WTC11 (cell line): ENCODE measurements at regions not wholly inside any gene's neighbourhood (a gene's known extent, or its start where the extent isn't known, plus 50 kb on each side); places are given as distances from the start of the nearest gene placed in this dataset.

Experiments
- ATAC-seq: fragments of 200-7000 bp; cut with Tn5 transposase; 2 replicates; pipeline ENCODE4 v1.10.0; 2021; ENCODE audit warnings: mild to moderate bottlenecking, moderate library complexity
- CTCF ChIA-PET: fragments of 300-600 bp; sonication (Branson Sonifier 250); formaldehyde crosslinking; loops from one replicate; lab custom pipeline; 2021; ENCODE audit warnings: antibody characterized with exemption; lab: Charles Lee
- POLR2A ChIA-PET: fragments of 350-600 bp; sonication (Branson Sonifier 250); formaldehyde crosslinking; loops from one replicate; lab custom pipeline; 2021; ENCODE audit warnings: antibody characterized with exemption; lab: Charles Lee
- DNase-seq: peaks from one replicate; pipeline ENCODE4 v3.0.0; 2021; ENCODE audit warnings: low spot score
- H3K27ac Mint-ChIP-seq: 2 replicates; pipeline ENCODE4 v1.8.0; 2021; ENCODE audit warnings: mixed read lengths
- H3K27me3 Mint-ChIP-seq: 2 replicates; pipeline ENCODE4 v1.8.0; 2021; ENCODE audit warnings: low read depth, mild to moderate bottlenecking, moderate library complexity, mixed read lengths
- H3K36me3 Mint-ChIP-seq: 2 replicates; pipeline ENCODE4 v1.8.0; 2021; ENCODE audit warnings: mixed read lengths
- H3K4me1 Mint-ChIP-seq: 2 replicates; pipeline ENCODE4 v1.8.0; 2022; ENCODE audit warnings: mixed read lengths
- H3K4me3 Mint-ChIP-seq: 2 replicates; pipeline ENCODE4 v1.8.0; 2021; ENCODE audit warnings: mild to moderate bottlenecking, moderate library complexity, mixed read lengths
- H3K9me3 Mint-ChIP-seq: 2 replicates; pipeline ENCODE4 v1.8.0; 2021; ENCODE audit warnings: mixed read lengths
- EMX1 ChIP-seq: fragments of 250-450 bp; sonication (Bioruptor Pico); IDR thresholded peaks from 2 replicates; pipeline ENCODE4 v1.8.0; 2021; ENCODE audit warnings: mild to moderate bottlenecking
- ESRRA ChIP-seq: sonication (generic); formaldehyde crosslinking; IDR thresholded peaks from 2 replicates; pipeline ENCODE4 v1.8.1; 2022; ENCODE audit warnings: mild to moderate bottlenecking, missing genetic modification reagents, borderline replicate concordance
- FOXJ3 ChIP-seq: sonication (generic); formaldehyde crosslinking; IDR thresholded peaks from 2 replicates; pipeline ENCODE4 v1.9.0; 2021; ENCODE audit warnings: missing genetic modification reagents, mild to moderate bottlenecking, borderline replicate concordance
- FOXK1 ChIP-seq: sonication (generic); formaldehyde crosslinking; IDR thresholded peaks from 2 replicates; pipeline ENCODE4 v1.8.0; 2022; ENCODE audit warnings: mild to moderate bottlenecking, moderate library complexity, missing genetic modification reagents
- GABPB1 ChIP-seq: sonication (generic); formaldehyde crosslinking; IDR thresholded peaks from 2 replicates; pipeline ENCODE4 v1.8.1; 2023; ENCODE audit warnings: mild to moderate bottlenecking, missing genetic modification reagents
- IRF2 ChIP-seq: sonication (generic); formaldehyde crosslinking; IDR thresholded peaks from 2 replicates; pipeline ENCODE4 v1.8.0; 2022; ENCODE audit warnings: low read depth, missing genetic modification reagents, borderline replicate concordance
- JUN ChIP-seq: sonication (generic); formaldehyde crosslinking; IDR thresholded peaks from 2 replicates; pipeline ENCODE4 v1.8.0; 2023; ENCODE audit warnings: mild to moderate bottlenecking, missing genetic modification reagents
- KAT7 ChIP-seq: sonication (generic); formaldehyde crosslinking; IDR thresholded peaks from 2 replicates; pipeline ENCODE4 v1.8.1; 2023; ENCODE audit warnings: missing genetic modification reagents, mild to moderate bottlenecking, borderline replicate concordance
- MXD4 ChIP-seq: fragments of 250-450 bp; sonication (Bioruptor Pico); IDR thresholded peaks from 2 replicates; pipeline ENCODE4 v1.8.0; 2021; ENCODE audit warnings: mild to moderate bottlenecking, moderate library complexity, borderline replicate concordance
- NR1H2 ChIP-seq: sonication (generic); formaldehyde crosslinking; IDR thresholded peaks from 2 replicates; pipeline ENCODE4 v1.9.0; 2021; ENCODE audit warnings: mild to moderate bottlenecking, moderate library complexity, missing genetic modification reagents
- RORB ChIP-seq: fragments of 250-450 bp; sonication (Bioruptor Pico); IDR thresholded peaks from 2 replicates; pipeline ENCODE4 v1.9.0; 2021; ENCODE audit warnings: mild to moderate bottlenecking
- SMAD3 ChIP-seq: sonication (generic); formaldehyde crosslinking; IDR thresholded peaks from 2 replicates; pipeline ENCODE4 v1.8.0; 2022; ENCODE audit warnings: missing genetic modification reagents, mild to moderate bottlenecking, borderline replicate concordance
- SMAD4 ChIP-seq: sonication (generic); formaldehyde crosslinking; IDR thresholded peaks from 2 replicates; pipeline ENCODE4 v1.8.0; 2022; ENCODE audit warnings: mild to moderate bottlenecking, missing genetic modification reagents
- SOX15 ChIP-seq: fragments of 250-450 bp; sonication (Bioruptor Pico); IDR thresholded peaks from 2 replicates; pipeline ENCODE4 v1.9.0; 2021; ENCODE audit warnings: mild to moderate bottlenecking
- ZNF138 ChIP-seq: sonication (generic); formaldehyde crosslinking; conservative IDR thresholded peaks from 2 replicates; pipeline ENCODE4 v1.8.1; 2022; ENCODE audit warnings: mild to moderate bottlenecking, moderate library complexity, missing genetic modification reagents
- ZNF232 ChIP-seq: sonication (generic); formaldehyde crosslinking; IDR thresholded peaks from 2 replicates; pipeline ENCODE4 v1.8.0; 2022; ENCODE audit warnings: mild to moderate bottlenecking, missing genetic modification reagents
- ZNF396 ChIP-seq: fragments of 250-450 bp; sonication (Bioruptor Pico); IDR thresholded peaks from 2 replicates; pipeline ENCODE4 v1.8.0; 2021; ENCODE audit warnings: mild to moderate bottlenecking, moderate library complexity, borderline replicate concordance
- TF ChIP-seq, protein P1 (sequence below): fragments of 250-450 bp; sonication (Bioruptor Pico); IDR thresholded peaks from 2 replicates; pipeline ENCODE4 v1.9.0; 2021; ENCODE audit warnings: moderate library complexity, mild to moderate bottlenecking, inconsistent platforms, borderline replicate concordance
- TF ChIP-seq, protein P2 (sequence below): sonication (generic); formaldehyde crosslinking; IDR thresholded peaks from 2 replicates; pipeline ENCODE4 v1.8.1; 2023; ENCODE audit warnings: mild to moderate bottlenecking, missing genetic modification reagents, moderate library complexity
- TF ChIP-seq, protein P3 (sequence below): sonication (generic); formaldehyde crosslinking; IDR thresholded peaks from 2 replicates; pipeline ENCODE4 v1.8.0; 2022; ENCODE audit warnings: mild to moderate bottlenecking, missing genetic modification reagents
- TF ChIP-seq, protein P4 (sequence below): fragments of 250-450 bp; sonication (Bioruptor Pico); conservative IDR thresholded peaks from 2 replicates; pipeline ENCODE4 v1.9.0; 2021; ENCODE audit warnings: mild to moderate bottlenecking
- TF ChIP-seq, protein P5 (sequence below): sonication (generic); formaldehyde crosslinking; IDR thresholded peaks from 2 replicates; pipeline ENCODE4 v1.8.1; 2023; ENCODE audit warnings: mild to moderate bottlenecking, missing genetic modification reagents, moderate library complexity
- TF ChIP-seq, protein P6 (sequence below): sonication (generic); formaldehyde crosslinking; IDR thresholded peaks from 2 replicates; pipeline ENCODE4 v1.8.1; 2022; ENCODE audit warnings: mild to moderate bottlenecking, moderate library complexity, missing genetic modification reagents
- TF ChIP-seq, protein P7 (sequence below): fragments of 250-450 bp; sonication (Bioruptor Pico); IDR thresholded peaks from 2 replicates; pipeline ENCODE4 v2.1.2; 2022; ENCODE audit warnings: mild to moderate bottlenecking, moderate library complexity
- TF ChIP-seq, protein P8 (sequence below): sonication (generic); formaldehyde crosslinking; IDR thresholded peaks from 2 replicates; pipeline ENCODE4 v1.8.1; 2023; ENCODE audit warnings: mild to moderate bottlenecking, missing genetic modification reagents

DNA sequence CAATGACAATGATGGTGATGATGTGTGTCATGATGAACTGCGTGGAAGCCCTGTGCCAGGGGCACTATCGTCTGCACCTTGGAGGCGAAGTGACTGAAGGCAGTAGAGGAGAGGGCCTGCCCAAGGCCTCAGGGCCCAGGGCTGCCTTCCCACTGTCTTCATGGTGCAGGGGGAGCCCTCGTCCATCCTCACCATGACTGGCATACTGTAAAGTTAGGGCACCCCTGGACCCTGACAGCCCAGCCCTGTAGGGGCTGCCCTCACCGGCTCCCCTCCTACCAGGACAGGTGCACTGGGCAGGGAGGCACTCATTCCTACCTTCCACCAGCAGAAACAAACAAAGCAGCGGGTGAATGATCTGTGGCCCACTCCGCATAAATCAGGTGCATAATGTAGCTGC, 156.9 kb upstream of the C1orf174 start (continued):
- TF ChIP-seq MXD4 (CRISPR knock-in tag) (no peak), ZNF138 (no peak), ZNF232 (CRISPR knock-in tag) (no peak), SMAD3 (CRISPR knock-in tag) (no peak)

DNA sequence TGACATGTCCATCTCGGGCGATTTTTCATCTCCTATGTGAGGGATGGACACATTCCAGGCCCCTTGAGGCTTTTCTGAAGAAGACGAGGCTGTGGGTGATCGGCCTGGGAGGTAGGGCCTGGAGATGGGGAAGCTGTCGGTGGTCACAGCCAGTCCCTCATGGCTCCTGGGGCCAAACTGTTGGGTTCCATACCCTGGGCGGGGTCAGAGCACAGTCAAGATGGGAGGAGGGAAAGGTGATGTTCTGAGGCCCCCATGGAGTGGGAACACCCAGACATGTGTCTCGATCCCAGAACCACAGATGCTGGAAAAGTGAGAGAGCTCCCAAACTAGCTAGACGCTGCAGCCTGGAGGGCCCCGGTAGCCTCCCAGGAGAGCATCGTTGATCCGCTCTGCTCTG, 157.5 kb upstream of the C1orf174 start:
- TF ChIP-seq FOXJ3 (CRISPR knock-in tag) (no peak), NR1H2 (CRISPR knock-in tag) (no peak), SMAD3 (CRISPR knock-in tag) (no peak), GABPB1 (CRISPR knock-in tag) (no peak), FOXK1 (CRISPR knock-in tag) (no peak), JUN (CRISPR knock-in tag) (no peak), KAT7 (CRISPR knock-in tag) (no peak), SMAD4 (CRISPR knock-in tag) (no peak), ESRRA (CRISPR knock-in tag) (no peak), ZNF138 (no peak), ZNF396 (no peak), IRF2 (CRISPR knock-in tag) (no peak), RORB (CRISPR knock-in tag) (no peak)
- TF ChIP-seq, protein P1, sequence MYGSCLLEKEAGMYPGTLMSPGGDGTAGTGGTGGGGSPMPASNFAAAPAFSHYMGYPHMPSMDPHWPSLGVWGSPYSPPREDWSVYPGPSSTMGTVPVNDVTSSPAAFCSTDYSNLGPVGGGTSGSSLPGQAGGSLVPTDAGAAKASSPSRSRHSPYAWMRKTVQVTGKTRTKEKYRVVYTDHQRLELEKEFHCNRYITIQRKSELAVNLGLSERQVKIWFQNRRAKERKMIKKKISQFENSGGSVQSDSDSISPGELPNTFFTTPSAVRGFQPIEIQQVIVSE (CRISPR knock-in tag): no peak
- TF ChIP-seq, protein P2, sequence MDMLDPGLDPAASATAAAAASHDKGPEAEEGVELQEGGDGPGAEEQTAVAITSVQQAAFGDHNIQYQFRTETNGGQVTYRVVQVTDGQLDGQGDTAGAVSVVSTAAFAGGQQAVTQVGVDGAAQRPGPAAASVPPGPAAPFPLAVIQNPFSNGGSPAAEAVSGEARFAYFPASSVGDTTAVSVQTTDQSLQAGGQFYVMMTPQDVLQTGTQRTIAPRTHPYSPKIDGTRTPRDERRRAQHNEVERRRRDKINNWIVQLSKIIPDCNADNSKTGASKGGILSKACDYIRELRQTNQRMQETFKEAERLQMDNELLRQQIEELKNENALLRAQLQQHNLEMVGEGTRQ: no peak
- TF ChIP-seq, protein P3, sequence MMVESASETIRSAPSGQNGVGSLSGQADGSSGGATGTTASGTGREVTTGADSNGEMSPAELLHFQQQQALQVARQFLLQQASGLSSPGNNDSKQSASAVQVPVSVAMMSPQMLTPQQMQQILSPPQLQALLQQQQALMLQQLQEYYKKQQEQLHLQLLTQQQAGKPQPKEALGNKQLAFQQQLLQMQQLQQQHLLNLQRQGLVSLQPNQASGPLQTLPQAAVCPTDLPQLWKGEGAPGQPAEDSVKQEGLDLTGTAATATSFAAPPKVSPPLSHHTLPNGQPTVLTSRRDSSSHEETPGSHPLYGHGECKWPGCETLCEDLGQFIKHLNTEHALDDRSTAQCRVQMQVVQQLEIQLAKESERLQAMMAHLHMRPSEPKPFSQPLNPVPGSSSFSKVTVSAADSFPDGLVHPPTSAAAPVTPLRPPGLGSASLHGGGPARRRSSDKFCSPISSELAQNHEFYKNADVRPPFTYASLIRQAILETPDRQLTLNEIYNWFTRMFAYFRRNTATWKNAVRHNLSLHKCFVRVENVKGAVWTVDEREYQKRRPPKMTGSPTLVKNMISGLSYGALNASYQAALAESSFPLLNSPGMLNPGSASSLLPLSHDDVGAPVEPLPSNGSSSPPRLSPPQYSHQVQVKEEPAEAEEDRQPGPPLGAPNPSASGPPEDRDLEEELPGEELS: no peak
- H3K9me3 Mint-ChIP-seq: peaks cover 40% of the 10 kb centered on the region

DNA sequence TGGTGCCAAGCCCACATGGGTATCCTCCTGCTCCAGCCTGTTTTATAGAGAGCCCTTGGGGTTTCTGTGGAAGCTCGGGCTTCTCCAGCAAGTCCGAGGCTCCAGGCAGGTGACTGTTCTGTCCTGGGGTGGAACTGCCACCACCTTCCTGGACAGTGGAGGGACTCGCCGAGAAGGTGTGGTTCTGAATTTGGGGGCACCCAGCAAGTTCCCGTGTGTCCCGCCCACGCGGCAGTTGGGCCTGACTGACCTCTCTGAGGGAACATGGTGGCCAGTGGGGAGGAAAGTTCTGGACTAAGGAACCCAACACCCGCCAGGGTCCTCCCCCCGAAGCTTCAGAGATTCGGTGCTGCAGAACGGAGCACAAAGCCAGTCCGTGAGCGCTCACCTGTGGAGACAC, 158.1 kb upstream of the C1orf174 start:
- ChIA-PET CTCF (no interaction called here), POLR2A (no interaction called here)
- Mint-ChIP-seq H3K4me3 (no peak overlapping the region), H3K9me3 (peaks cover 35% of the 10 kb centered on the region), H3K36me3 (peaks cover 53% of the 10 kb centered on the region), H3K27ac (no peak overlapping the region), H3K4me1 (no peaks in the 10 kb centered on the region), H3K27me3 (peaks cover 5% of the 10 kb centered on the region; the same call in 1 of the 2 replicates)
- no peak for DNase-seq
- no peak for ATAC-seq
- TF ChIP-seq, protein P4, sequence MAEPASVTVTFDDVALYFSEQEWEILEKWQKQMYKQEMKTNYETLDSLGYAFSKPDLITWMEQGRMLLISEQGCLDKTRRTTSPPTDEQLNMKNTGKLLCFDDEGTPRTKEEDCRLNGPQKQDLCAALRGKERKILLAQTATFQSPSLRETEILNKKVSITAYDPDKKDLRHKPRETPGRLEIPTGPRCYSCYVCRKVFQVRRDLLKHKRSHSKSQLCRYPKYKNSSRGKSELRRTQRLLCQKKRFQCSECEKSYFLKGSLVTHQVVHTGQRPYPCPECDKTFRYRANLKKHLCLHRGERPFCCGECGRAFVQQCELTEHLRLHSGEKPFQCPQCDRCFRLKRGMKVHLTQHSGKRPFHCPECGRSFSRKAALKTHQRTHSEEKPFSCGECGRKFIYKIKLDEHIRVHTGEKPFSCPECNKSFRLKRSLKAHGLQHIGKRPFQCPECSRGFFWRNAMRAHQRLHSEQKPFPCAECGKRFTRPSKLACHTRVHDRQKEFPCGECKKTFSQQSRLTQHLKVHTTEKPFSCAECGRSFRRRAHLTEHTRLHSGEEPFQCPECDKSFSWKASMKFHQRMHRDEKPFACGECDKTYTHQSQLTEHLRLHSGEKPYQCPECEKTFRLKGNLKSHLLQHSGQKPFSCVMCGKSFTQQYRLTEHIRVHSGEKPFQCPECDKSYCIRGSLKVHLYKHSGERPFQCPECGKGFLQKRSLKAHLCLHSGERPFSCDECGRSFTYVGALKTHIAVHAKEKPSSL (CRISPR knock-in tag): no peak
- TF ChIP-seq, protein P5, sequence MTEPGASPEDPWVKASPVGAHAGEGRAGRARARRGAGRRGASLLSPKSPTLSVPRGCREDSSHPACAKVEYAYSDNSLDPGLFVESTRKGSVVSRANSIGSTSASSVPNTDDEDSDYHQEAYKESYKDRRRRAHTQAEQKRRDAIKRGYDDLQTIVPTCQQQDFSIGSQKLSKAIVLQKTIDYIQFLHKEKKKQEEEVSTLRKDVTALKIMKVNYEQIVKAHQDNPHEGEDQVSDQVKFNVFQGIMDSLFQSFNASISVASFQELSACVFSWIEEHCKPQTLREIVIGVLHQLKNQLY (CRISPR knock-in tag): no peak
- TF ChIP-seq, protein P6, sequence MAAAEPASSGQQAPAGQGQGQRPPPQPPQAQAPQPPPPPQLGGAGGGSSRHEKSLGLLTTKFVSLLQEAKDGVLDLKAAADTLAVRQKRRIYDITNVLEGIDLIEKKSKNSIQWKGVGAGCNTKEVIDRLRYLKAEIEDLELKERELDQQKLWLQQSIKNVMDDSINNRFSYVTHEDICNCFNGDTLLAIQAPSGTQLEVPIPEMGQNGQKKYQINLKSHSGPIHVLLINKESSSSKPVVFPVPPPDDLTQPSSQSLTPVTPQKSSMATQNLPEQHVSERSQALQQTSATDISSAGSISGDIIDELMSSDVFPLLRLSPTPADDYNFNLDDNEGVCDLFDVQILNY: no peak
- TF ChIP-seq, protein P7, sequence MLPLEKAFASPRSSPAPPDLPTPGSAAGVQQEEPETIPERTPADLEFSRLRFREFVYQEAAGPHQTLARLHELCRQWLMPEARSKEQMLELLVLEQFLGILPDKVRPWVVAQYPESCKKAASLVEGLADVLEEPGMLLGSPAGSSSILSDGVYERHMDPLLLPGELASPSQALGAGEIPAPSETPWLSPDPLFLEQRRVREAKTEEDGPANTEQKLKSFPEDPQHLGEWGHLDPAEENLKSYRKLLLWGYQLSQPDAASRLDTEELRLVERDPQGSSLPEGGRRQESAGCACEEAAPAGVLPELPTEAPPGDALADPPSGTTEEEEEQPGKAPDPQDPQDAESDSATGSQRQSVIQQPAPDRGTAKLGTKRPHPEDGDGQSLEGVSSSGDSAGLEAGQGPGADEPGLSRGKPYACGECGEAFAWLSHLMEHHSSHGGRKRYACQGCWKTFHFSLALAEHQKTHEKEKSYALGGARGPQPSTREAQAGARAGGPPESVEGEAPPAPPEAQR (CRISPR knock-in tag): no peak
- no peak for TF ChIP-seq SOX15
- TF ChIP-seq, protein P8, sequence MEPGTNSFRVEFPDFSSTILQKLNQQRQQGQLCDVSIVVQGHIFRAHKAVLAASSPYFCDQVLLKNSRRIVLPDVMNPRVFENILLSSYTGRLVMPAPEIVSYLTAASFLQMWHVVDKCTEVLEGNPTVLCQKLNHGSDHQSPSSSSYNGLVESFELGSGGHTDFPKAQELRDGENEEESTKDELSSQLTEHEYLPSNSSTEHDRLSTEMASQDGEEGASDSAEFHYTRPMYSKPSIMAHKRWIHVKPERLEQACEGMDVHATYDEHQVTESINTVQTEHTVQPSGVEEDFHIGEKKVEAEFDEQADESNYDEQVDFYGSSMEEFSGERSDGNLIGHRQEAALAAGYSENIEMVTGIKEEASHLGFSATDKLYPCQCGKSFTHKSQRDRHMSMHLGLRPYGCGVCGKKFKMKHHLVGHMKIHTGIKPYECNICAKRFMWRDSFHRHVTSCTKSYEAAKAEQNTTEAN (CRISPR knock-in tag): no peak
- no peak for TF ChIP-seq EMX1 (CRISPR knock-in tag)

More for the DNA sequence above, 157.5 kb upstream of the C1orf174 start:
- peaks cover 9% of the 10 kb centered on the region for H3K27me3 Mint-ChIP-seq
- peaks cover 58% of the 10 kb centered on the region for H3K36me3 Mint-ChIP-seq
- DNase-seq (no peak), ATAC-seq (no peak)
- no peak overlapping the region for H3K27ac Mint-ChIP-seq
- no peak overlapping the region for H3K4me3 Mint-ChIP-seq
- ChIA-PET CTCF (no interaction called here), POLR2A (no interaction called here)
- H3K4me1 Mint-ChIP-seq: no peaks in the 10 kb centered on the region
